ENCODE measurements at regions not wholly inside any gene's neighbourhood (a gene's known extent, or its start where the extent isn't known, plus 50 kb on each side); places are given as distances from the start of the nearest gene placed in this dataset.
A peak's percentile ranks its signal among the peaks of the same experiment; 100 is the strongest.

- no peak for FAIRE-seq
Observed at GRCh38 chr12:118611295-118611694, 234.9 kb downstream of the SUDS3 start.

- FAIRE-seq: no peak
Observed at GRCh38 chr12:118611770-118612169, 235.4 kb downstream of the SUDS3 start.

- no peak for FAIRE-seq
Observed at GRCh38 chr12:118617611-118618450, 241.5 kb downstream of the SUDS3 start.

- no peak for FAIRE-seq
Observed at GRCh38 chr12:118618695-118619094, 242.3 kb downstream of the SUDS3 start.

GRCh38 chr12:118625050-118625675, 248.8 kb downstream of the SUDS3 start:
- FAIRE-seq: no peak

GRCh38 chr12:118633071-118633470, 256.7 kb downstream of the SUDS3 start:
- no peak for FAIRE-seq

GRCh38 chr12:118635276-118635675, 258.9 kb downstream of the SUDS3 start:
- no peak for FAIRE-seq

GRCh38 chr12:118637767-118638370, 261.5 kb downstream of the SUDS3 start:
- FAIRE-seq: no peak

DNA sequence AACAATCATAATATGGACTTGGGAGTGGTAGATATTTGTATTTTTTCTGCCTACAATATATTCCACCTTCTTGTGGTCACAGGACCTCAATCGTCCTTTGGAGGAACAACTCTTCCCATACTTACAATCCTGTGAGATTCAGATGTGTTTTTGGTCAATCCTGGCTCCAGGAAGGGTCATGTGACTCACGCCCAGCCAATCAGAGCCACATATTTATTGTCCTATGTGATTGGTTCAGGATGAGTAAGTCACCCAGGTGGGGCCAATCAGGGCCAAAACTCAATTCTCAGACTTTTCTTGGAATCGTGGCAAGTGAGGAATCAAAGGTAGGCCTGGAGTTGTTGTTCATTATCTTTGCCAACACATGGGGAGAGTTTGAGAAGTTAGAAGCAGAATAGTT, 264.9 kb downstream of the SUDS3 start:
- no peak for FAIRE-seq

GRCh38 chr12:118645219-118645618, 268.9 kb downstream of the SUDS3 start:
- no peak for FAIRE-seq

DNA sequence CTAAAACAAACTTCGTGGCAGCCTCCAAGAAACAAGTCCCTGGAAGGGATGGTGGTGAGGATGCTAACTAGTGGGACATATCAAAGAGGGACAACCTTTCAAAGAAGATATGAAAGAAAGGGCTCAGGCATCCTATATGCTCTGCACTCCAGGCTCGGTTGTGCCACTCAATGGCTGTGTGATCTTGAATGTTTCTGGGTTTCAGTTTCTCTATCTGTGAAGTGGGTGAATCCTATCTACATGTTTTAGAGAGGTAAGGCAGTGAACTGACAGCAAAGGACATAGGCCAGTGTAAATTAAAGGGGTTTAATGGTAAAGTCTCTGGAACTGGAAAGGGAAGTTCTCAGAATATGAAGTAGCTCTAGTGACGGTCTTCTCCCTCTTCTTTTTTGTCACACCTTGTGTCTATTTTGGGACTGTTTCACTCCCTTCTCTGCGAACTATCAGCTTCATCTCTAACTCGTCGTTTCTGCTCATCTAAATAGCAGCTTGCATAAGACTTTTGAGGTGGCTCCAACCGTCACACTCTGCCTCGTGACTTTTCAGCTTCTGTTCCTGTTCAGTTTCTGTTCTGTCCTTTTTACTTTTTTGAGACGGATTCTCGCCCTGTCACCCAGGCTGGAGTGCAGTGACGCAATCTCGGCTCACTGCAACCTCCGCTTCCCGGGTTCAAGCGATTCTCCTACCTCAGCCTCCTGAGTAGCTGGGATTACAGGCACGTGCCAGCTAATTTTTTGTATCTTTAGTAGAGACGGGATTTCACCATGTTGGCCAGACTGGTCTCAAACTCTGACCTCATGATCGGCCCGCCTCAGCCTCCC, 273.6 kb downstream of the SUDS3 start:
- no peak for FAIRE-seq

- FAIRE-seq: no peak
Observed at GRCh38 chr12:118650586-118650960, 274.2 kb downstream of the SUDS3 start.

DNA sequence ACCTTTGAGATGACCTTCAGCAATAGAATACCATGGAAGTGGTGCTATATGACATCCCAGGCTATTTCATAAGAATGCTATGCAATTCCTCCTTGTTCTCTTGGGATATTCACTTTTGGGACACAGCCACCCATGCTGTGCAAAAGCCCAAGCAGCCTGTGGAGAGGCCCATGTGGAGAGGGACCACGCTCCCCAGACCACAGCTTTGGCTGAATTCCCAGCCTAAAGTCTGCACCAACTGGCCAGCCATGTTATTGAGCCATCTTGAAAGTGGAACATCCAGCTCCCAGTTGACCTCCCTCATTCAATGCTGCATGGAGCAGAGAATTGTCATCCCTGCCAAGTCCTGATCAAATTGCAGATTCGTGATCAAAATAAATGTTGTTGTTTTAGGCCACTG, 275.1 kb downstream of the SUDS3 start:
- no peak for FAIRE-seq

GRCh38 chr12:118655588-118655987, 279.2 kb downstream of the SUDS3 start:
- no peak for FAIRE-seq

GRCh38 chr12:118680356-118680963, 300.9 kb upstream of the SRRM4 start:
- no peak for FAIRE-seq

DNA sequence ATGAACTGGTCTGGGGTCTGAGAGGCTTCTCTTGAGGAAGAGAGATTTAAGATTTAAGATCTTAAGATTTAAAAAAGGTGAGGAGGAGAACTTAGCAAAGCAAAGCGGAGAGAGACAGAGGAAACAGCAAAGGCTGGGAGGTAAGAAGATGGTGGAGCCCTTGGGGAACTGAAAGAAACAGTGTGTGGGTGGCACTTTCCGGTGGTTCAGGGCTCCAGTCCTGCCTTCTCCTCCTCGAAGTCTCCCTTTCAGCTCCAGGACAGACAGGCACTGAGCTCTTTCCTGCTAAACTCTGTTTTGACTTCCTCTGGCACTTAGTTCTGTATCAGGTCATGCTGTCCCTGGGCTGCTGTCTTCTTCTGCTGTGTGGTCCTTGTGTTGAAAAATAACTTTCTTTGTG, 298.7 kb upstream of the SRRM4 start:
- FAIRE-seq: peak; percentile 84

DNA sequence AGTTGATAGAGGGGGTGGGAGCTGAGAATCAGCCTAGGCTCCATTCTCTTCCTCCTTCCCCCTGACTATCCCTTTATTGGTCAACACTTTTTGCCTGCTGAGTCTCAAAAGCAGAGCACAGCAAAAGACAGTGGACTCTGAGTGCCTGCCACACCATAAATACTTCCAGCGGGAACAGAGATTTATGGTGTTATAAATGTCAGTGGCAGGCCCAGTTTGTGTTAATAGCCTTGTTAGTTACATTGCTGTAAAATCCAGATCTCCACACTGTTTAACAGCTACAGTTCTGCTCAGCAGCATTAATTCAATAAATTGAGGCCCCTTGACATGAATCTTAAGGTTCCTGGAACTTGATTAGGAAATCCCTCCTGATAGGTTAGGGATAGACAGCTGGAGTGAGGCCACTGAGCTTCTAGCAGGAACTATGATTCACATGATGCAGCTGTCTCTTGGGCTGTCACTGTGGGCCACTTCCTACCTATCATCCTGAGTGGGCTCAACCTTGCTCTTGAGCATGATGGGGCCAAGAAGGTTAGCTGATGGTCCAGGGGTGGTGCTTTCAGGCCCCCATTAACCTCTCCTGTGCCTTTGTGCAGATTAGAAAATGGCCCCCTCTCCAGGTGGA, 295.2 kb upstream of the SRRM4 start:
- FAIRE-seq: no peak

GRCh38 chr12:118689793-118690192, 291.5 kb upstream of the SRRM4 start:
- FAIRE-seq: no peak

GRCh38 chr12:118690506-118690905, 290.8 kb upstream of the SRRM4 start:
- peak; percentile 18 for FAIRE-seq

DNA sequence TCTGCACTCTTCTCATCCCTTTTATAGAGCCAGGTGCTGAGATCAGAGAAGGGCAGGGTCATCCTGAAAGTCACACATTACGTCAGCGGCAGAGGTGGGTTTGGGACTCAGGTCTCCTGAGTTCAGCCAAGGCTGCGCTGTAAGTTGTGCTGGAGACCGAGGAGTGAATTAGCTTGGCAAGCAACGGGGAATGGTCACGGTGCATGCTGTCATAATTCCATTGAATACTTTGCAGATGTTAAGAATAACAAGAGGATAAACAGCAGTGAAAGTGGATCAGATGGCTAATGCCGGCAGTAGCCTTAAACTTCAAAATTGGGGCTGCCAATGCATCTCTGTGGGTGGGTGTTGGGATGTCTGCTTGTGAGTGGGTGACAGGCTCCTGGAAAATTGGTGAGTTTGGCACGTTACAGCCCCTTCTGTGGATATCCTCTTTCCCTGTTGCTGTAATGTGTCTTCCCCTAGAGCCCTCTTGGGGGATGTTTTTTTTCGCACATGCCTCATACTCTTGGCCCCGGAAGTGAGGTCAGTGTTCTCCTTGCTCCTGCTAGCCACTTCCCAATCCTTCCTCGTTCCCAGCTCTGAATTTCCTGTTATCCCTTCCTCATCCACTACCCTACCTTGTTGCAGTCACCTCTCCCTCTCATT, 287.1 kb upstream of the SRRM4 start:
- no peak for FAIRE-seq

GRCh38 chr12:118704527-118705241, 276.7 kb upstream of the SRRM4 start:
- FAIRE-seq: peak; percentile 85
